ENCODE measurements at regions not wholly inside any gene's neighbourhood (a gene's known extent, or its start where the extent isn't known, plus 50 kb on each side); places are given as distances from the start of the nearest gene placed in this dataset.
A peak's percentile ranks its signal among the peaks of the same experiment; 100 is the strongest.

- peak; percentile 67 for DNase-seq (ENCODE audit: low read depth)
- TF ChIP-seq CTCF (conservative IDR thresholded peaks at IDR 0.05; ENCODE audit: control insufficient read depth, insufficient read depth, low read depth, low read length), result no peak
- H3K4me3 ChIP-seq (ENCODE audit: control insufficient read depth, low read depth, low read length), result no peak overlapping the region
These were observed 368.7 kb upstream of the PRICKLE1 start for GRCh38 chr12:42958291-42958674.

- no peak for DNase-seq (ENCODE audit: low read depth)
- no peak for TF ChIP-seq CTCF (conservative IDR thresholded peaks at IDR 0.05; ENCODE audit: control insufficient read depth, insufficient read depth, low read depth, low read length)
- H3K4me3 ChIP-seq (ENCODE audit: control insufficient read depth, low read depth, low read length), result no peak overlapping the region
These were observed 368.2 kb upstream of the PRICKLE1 start for GRCh38 chr12:42957561-42958290.

GRCh38 chr12:42957136-42957535 lies 367.6 kb upstream of the PRICKLE1 start:
- TF ChIP-seq CTCF (conservative IDR thresholded peaks at IDR 0.05; ENCODE audit: control insufficient read depth, insufficient read depth, low read depth, low read length), result no peak
- H3K4me3 ChIP-seq (ENCODE audit: control insufficient read depth, low read depth, low read length), result no peak overlapping the region
- no peak for DNase-seq (ENCODE audit: low read depth)

- no peak for DNase-seq (ENCODE audit: low read depth)
- no peak for TF ChIP-seq CTCF (conservative IDR thresholded peaks at IDR 0.05; ENCODE audit: control insufficient read depth, insufficient read depth, low read depth, low read length)
- H3K4me3 ChIP-seq (ENCODE audit: control insufficient read depth, low read depth, low read length), result no peak overlapping the region
These were observed 363.5 kb upstream of the PRICKLE1 start for GRCh38 chr12:42953021-42953420.

GRCh38 chr12:42946871-42947381 lies 357.4 kb upstream of the PRICKLE1 start:
- no peak overlapping the region for H3K4me3 ChIP-seq (ENCODE audit: control insufficient read depth, low read depth, low read length)
- no peak for TF ChIP-seq CTCF (conservative IDR thresholded peaks at IDR 0.05; ENCODE audit: control insufficient read depth, insufficient read depth, low read depth, low read length)
- DNase-seq (ENCODE audit: low read depth), result peak; percentile 39

- peak; percentile 35 for DNase-seq (ENCODE audit: low read depth)
- no peak for TF ChIP-seq CTCF (conservative IDR thresholded peaks at IDR 0.05; ENCODE audit: control insufficient read depth, insufficient read depth, low read depth, low read length)
These were observed 356.4 kb upstream of the PRICKLE1 start for GRCh38 chr12:42945927-42946326.

More at GRCh38 chr12:42945927-42946326, 356.4 kb upstream of the PRICKLE1 start:
- no peak overlapping the region for H3K4me3 ChIP-seq (ENCODE audit: control insufficient read depth, low read depth, low read length)
